GM12878 (cell line): ENCODE measurements at regions not wholly inside any gene's neighbourhood (a gene's known extent, or its start where the extent isn't known, plus 50 kb on each side); places are given as distances from the start of the nearest gene placed in this dataset.

Source experiments
- EGR1 ChIP-seq, 2 experiments: IDR thresholded peaks; 1 replicate in 1 of 2; 2 replicates in 1 of 2; pipeline ENCODE4 v1.6.1; 2011 to 2012; ENCODE audit warnings: low read depth in 2 of 2, low read length in 2 of 2, borderline replicate concordance in 1 of 2, mild to moderate bottlenecking in 1 of 2, moderate library complexity in 1 of 2
- GABPA ChIP-seq: IDR thresholded peaks from 2 replicates; pipeline ENCODE4 v1.6.1; 2014; ENCODE audit warnings: antibody characterized with exemption, low read depth, mild to moderate bottlenecking, inconsistent platforms
- NFYB ChIP-seq: IDR thresholded peaks from 2 replicates; pipeline ENCODE4 v1.6.1; 2011; ENCODE audit warnings: low read depth, mild to moderate bottlenecking, low read length, improper control_type of control experiment, moderate library complexity; ENCODE audit not compliant: insufficient read depth
- NR2C2 ChIP-seq: IDR thresholded peaks from 2 replicates; pipeline ENCODE4 v1.6.1; 2011; ENCODE audit warnings: borderline replicate concordance, low read depth; ENCODE audit not compliant: control insufficient read depth, insufficient read length
- POLR2A ChIP-seq: IDR thresholded peaks from 2 replicates; pipeline ENCODE4 v1.6.1; 2011; ENCODE audit warnings: low read depth, mild to moderate bottlenecking, low read length
- POLR2AphosphoS2 ChIP-seq: IDR thresholded peaks from 2 replicates; pipeline ENCODE4 v1.6.1; 2011; ENCODE audit warnings: low read depth, mild to moderate bottlenecking, low read length, improper control_type of control experiment, moderate library complexity
- SIN3A ChIP-seq: IDR thresholded peaks from 2 replicates; pipeline ENCODE4 v1.6.1; 2012; ENCODE audit warnings: low read depth, low read length, improper control_type of control experiment
- SREBF2 ChIP-seq: IDR thresholded peaks from 2 replicates; pipeline ENCODE4 v1.6.1; 2012; ENCODE audit warnings: mild to moderate bottlenecking, low read length
- TCF12 ChIP-seq: IDR thresholded peaks from 2 replicates; pipeline ENCODE4 v1.6.1; 2011; ENCODE audit warnings: low read depth, mild to moderate bottlenecking, low read length
- ZNF207 ChIP-seq: fragments of 450-650 bp; IDR thresholded peaks from 2 replicates; pipeline ENCODE4 v1.6.1; 2014; ENCODE audit warnings: antibody characterized with exemption, mild to moderate bottlenecking, borderline replicate concordance
- TF ChIP-seq, protein P1 (sequence below), 3 experiments: IDR thresholded peaks in 2 of 3; conservative IDR thresholded peaks in 1 of 3; 2 replicates each; pipeline ENCODE4 v1.5.1; 2011; ENCODE audit warnings: low read depth in 3 of 3, low read length in 3 of 3, mild to moderate bottlenecking in 3 of 3, control low read depth in 2 of 3, moderate library complexity in 2 of 3, inconsistent platforms in 1 of 3, mixed read lengths in 1 of 3; ENCODE audit not compliant: control insufficient read depth in 2 of 3, insufficient read depth in 1 of 3; ENCODE audit errors: extremely low read depth in 1 of 3

DNA sequence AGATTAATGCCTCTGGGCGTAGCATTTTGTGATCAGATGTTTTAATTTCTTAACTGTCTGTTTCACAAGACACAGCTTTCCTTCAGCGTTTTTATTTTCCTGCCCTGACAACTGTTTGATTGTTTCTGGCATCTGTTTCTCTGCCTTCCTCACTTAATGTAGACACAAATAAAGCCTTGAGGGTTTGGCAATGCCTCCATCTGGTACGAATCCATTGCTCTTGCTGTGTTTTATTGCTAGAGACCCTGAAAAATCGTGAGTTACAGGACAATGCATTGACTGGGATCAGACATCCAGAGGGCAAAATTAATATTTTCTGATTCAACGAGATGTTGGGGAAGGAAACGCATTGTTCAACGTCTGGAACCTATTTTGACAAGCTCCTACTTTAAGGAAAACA, 363.5 kb downstream of the MRPL39 start:
- TF ChIP-seq SIN3A = no peak
- TF ChIP-seq, protein P1, sequence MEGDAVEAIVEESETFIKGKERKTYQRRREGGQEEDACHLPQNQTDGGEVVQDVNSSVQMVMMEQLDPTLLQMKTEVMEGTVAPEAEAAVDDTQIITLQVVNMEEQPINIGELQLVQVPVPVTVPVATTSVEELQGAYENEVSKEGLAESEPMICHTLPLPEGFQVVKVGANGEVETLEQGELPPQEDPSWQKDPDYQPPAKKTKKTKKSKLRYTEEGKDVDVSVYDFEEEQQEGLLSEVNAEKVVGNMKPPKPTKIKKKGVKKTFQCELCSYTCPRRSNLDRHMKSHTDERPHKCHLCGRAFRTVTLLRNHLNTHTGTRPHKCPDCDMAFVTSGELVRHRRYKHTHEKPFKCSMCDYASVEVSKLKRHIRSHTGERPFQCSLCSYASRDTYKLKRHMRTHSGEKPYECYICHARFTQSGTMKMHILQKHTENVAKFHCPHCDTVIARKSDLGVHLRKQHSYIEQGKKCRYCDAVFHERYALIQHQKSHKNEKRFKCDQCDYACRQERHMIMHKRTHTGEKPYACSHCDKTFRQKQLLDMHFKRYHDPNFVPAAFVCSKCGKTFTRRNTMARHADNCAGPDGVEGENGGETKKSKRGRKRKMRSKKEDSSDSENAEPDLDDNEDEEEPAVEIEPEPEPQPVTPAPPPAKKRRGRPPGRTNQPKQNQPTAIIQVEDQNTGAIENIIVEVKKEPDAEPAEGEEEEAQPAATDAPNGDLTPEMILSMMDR (IDR thresholded peaks at IDR 0.05 in 2 of 3, conservative IDR thresholded peaks at IDR 0.05 in 1 of 3; ENCODE audit: control insufficient read depth in 2 of 3, extremely low read depth in 1 of 3, insufficient read depth in 1 of 3, low read depth in 3 of 3, low read length in 3 of 3) = no peak
- TF ChIP-seq ZNF207 = no peak
- TF ChIP-seq NFYB = no peak
- TF ChIP-seq NR2C2 = no peak
- TF ChIP-seq POLR2A = no peak
- no peak for TF ChIP-seq SREBF2
- TF ChIP-seq GABPA = no peak
- no peak for TF ChIP-seq EGR1 (IDR thresholded peaks at IDR 0.05; ENCODE audit: borderline replicate concordance in 1 of 2, low read depth in 2 of 2, low read length in 2 of 2)
- TF ChIP-seq TCF12 = no peak
- no peak for TF ChIP-seq POLR2AphosphoS2
